ENCODE measurements at regions not wholly inside any gene's neighbourhood (a gene's known extent, or its start where the extent isn't known, plus 50 kb on each side); places are given as distances from the start of the nearest gene placed in this dataset.

- H3K27me3 Mint-ChIP-seq (ENCODE audit: unreplicated experiment) = no peaks in the 10 kb centered on the region
- no peak for TF ChIP-seq CTCF (IDR thresholded peaks at IDR 0.05; ENCODE audit: unreplicated experiment)
- no peak overlapping the region for H3K27ac Mint-ChIP-seq (ENCODE audit: unreplicated experiment)
- no peaks in the 10 kb centered on the region for H3K9me3 Mint-ChIP-seq (ENCODE audit: low read depth, unreplicated experiment)
- H3K36me3 Mint-ChIP-seq (ENCODE audit: insufficient read depth, unreplicated experiment) = no peaks in the 10 kb centered on the region
- DNase-seq = no peak
- H3K4me1 Mint-ChIP-seq (ENCODE audit: low read depth, unreplicated experiment) = peaks cover 8% of the 10 kb centered on the region
- no TSS peak for BruUV-seq (replicated peaks)
- CTCF ChIA-PET = no interaction called here
- no peak overlapping the region for H3K4me3 Mint-ChIP-seq (ENCODE audit: low read depth, unreplicated experiment)
- intact Hi-C loops (cut with micrococcal nuclease; ENCODE audit: unreplicated experiment) = no loop called here
Observed at GRCh38 chr3:152586974-152587373, 248.0 kb upstream of the P2RY1 start.

- TF ChIP-seq CTCF (IDR thresholded peaks at IDR 0.05; ENCODE audit: unreplicated experiment) = no peak
- Mint-ChIP-seq H3K4me1 (ENCODE audit: low read depth, unreplicated experiment) (peaks cover 15% of the 10 kb centered on the region), H3K27me3 (ENCODE audit: unreplicated experiment) (no peaks in the 10 kb centered on the region), H3K9me3 (ENCODE audit: low read depth, unreplicated experiment) (no peaks in the 10 kb centered on the region), H3K4me3 (ENCODE audit: low read depth, unreplicated experiment) (no peak overlapping the region), H3K36me3 (ENCODE audit: insufficient read depth, unreplicated experiment) (no peaks in the 10 kb centered on the region), H3K27ac (ENCODE audit: unreplicated experiment) (no peak overlapping the region)
- CTCF ChIA-PET = no interaction called here
- DNase-seq = no peak
- BruUV-seq (replicated peaks) = no TSS peak
- intact Hi-C loops (cut with micrococcal nuclease; ENCODE audit: unreplicated experiment) = no loop called here
Observed at GRCh38 chr3:152587861-152588260, 247.1 kb upstream of the P2RY1 start.

GRCh38 chr3:152589644-152590043, 245.3 kb upstream of the P2RY1 start:
- no peak overlapping the region for H3K27ac Mint-ChIP-seq (ENCODE audit: unreplicated experiment)
- TF ChIP-seq CTCF (IDR thresholded peaks at IDR 0.05; ENCODE audit: unreplicated experiment) = no peak
- CTCF ChIA-PET = no interaction called here
- peaks cover 23% of the 10 kb centered on the region for H3K4me1 Mint-ChIP-seq (ENCODE audit: low read depth, unreplicated experiment)
- no peak overlapping the region for H3K4me3 Mint-ChIP-seq (ENCODE audit: low read depth, unreplicated experiment)
- no peak for DNase-seq
- H3K9me3 Mint-ChIP-seq (ENCODE audit: low read depth, unreplicated experiment) = no peaks in the 10 kb centered on the region
- intact Hi-C loops (cut with micrococcal nuclease; ENCODE audit: unreplicated experiment) = loop anchor here (10.0 kb wide), 1 partner anchor 245 kb away; the partner anchor contains the start of gene P2RY1
- H3K36me3 Mint-ChIP-seq (ENCODE audit: insufficient read depth, unreplicated experiment) = no peaks in the 10 kb centered on the region
- no peaks in the 10 kb centered on the region for H3K27me3 Mint-ChIP-seq (ENCODE audit: unreplicated experiment)
- BruUV-seq (replicated peaks) = no TSS peak

- peaks cover 23% of the 10 kb centered on the region for H3K4me1 Mint-ChIP-seq (ENCODE audit: low read depth, unreplicated experiment)
- CTCF ChIA-PET = no interaction called here
Observed at GRCh38 chr3:152591515-152591914, 243.4 kb upstream of the P2RY1 start.

More at GRCh38 chr3:152591515-152591914, 243.4 kb upstream of the P2RY1 start:
- H3K36me3 Mint-ChIP-seq (ENCODE audit: insufficient read depth, unreplicated experiment) = no peaks in the 10 kb centered on the region
- intact Hi-C loops (cut with micrococcal nuclease; ENCODE audit: unreplicated experiment) = loop anchor here (10.0 kb wide), 1 partner anchor 243 kb away; the partner anchor contains the start of gene P2RY1
- no peak overlapping the region for H3K27ac Mint-ChIP-seq (ENCODE audit: unreplicated experiment)
- H3K9me3 Mint-ChIP-seq (ENCODE audit: low read depth, unreplicated experiment) = no peaks in the 10 kb centered on the region
- TF ChIP-seq CTCF (IDR thresholded peaks at IDR 0.05; ENCODE audit: unreplicated experiment) = no peak
- no TSS peak for BruUV-seq (replicated peaks)
- no peak for DNase-seq
- H3K27me3 Mint-ChIP-seq (ENCODE audit: unreplicated experiment) = no peaks in the 10 kb centered on the region
- no peak overlapping the region for H3K4me3 Mint-ChIP-seq (ENCODE audit: low read depth, unreplicated experiment)

Measured in Calu3 (cell line).